Right lobe of liver (tissue), 6 donors: ENCODE measurements at regions not wholly inside any gene's neighbourhood (a gene's known extent, or its start where the extent isn't known, plus 50 kb on each side); places are given as distances from the start of the nearest gene placed in this dataset.

Source experiments
- ATAC-seq, 4 donors: fragments of 200-7000 bp; cut with Tn5 transposase; one replicate each; pipeline ENCODE4 v1.9.1; 2020; ENCODE audit warnings: mild to moderate bottlenecking in 4 of 4, moderate library complexity in 4 of 4
- DNase-seq, 3 donors: peaks; one replicate each; pipeline ENCODE4 v3.0.0-alpha.2; 2020
- H3K27ac ChIP-seq, 3 donors: fragments of 200-600 bp; one replicate each; pipeline ENCODE4 v1.8.0; 2022
- H3K27me3 ChIP-seq, 2 donors: fragments of 200-600 bp; one replicate each; pipeline ENCODE4 v1.8.0; 2022
- H3K36me3 ChIP-seq, 4 donors: fragments of 200-600 bp; sonication (generic) in 1 of 4; one replicate each; pipeline versions ENCODE4 v1.5.1 to v1.8.0; 2017 to 2022; ENCODE audit warnings: control low read depth in 1 of 4
- H3K4me1 ChIP-seq, 4 donors: fragments of 200-600 bp; sonication (generic) in 1 of 4; one replicate each; pipeline versions ENCODE4 v1.5.1 to v1.8.0; 2017 to 2022; ENCODE audit warnings: control low read depth in 1 of 4
- H3K4me3 ChIP-seq, 3 donors: fragments of 200-600 bp; one replicate each; pipeline ENCODE4 v1.8.0; 2022
- H3K9me3 ChIP-seq, 4 donors: fragments of 200-600 bp; sonication (generic) in 1 of 4; one replicate each; pipeline versions ENCODE4 v1.5.1 to v1.8.0; 2017 to 2022; ENCODE audit warnings: control low read depth in 1 of 4
- CTCF ChIP-seq, 4 donors: fragments of 200-600 bp in 3 of 4; fragments of 450-650 bp in 1 of 4; IDR thresholded peaks; one replicate each; pipeline versions ENCODE4 v1.5.1 to v1.8.0; 2016 to 2022; ENCODE audit warnings: antibody characterized with exemption in 4 of 4, mild to moderate bottlenecking in 2 of 4
- POLR2A ChIP-seq: fragments of 450-650 bp; IDR thresholded peaks from one replicate; pipeline ENCODE4 v1.6.1; 2017; ENCODE audit warnings: antibody characterized with exemption, mild to moderate bottlenecking
- WGBS: methylation state at CpG from one replicate; pipeline ENCODE4 v1.1.6; 2018; ENCODE audit warnings: low coverage, low lambda C conversion rate; ENCODE audit not compliant: insufficient coverage; ENCODE audit errors: missing lambda C conversion rate; 5-methylcytosine and 5-hydroxymethylcytosine counted together
- intact Hi-C, 2 donors: fragments of 100-400 bp; cut with DNase I; formaldehyde crosslinking; loops; one replicate each; pipeline versions ENCODE4 v1.11.2 to v1.14.1; 2022
- donor health status: DM: no; HTN: yes; CAD: no.
- donor health status: DM: no; HTN: no; CAD: no.
- donor health status: DM: no; HTN: no; CAD: no.
- donor health status: DM: no; HTN: yes; CAD: no.
- donor health status: DM: no; HTN: yes; CAD: no.

GRCh38 chr11:128045094-128045725 lies 542.1 kb downstream of the ETS1 start:
- H3K4me3 ChIP-seq: no peak overlapping the region
- ATAC-seq (no peak), DNase-seq (no peak)
- H3K9me3 ChIP-seq: no peaks in the 10 kb centered on the region
- peaks cover 0 to 5% (median 2%) of the 10 kb centered on the region in 4 donors for H3K4me1 ChIP-seq
- no peaks in the 10 kb centered on the region for H3K27me3 ChIP-seq
- TF ChIP-seq CTCF (IDR thresholded peaks at IDR 0.05) (no peak), POLR2A (no peak)
- no peaks in the 10 kb centered on the region for H3K36me3 ChIP-seq
- H3K27ac ChIP-seq: no peak overlapping the region
- WGBS: 41% methylated on average over 4 of the region's 4 CpGs
- intact Hi-C loops: no loop called here

GRCh38 chr11:128042290-128042751 lies 545.0 kb downstream of the ETS1 start:
- 10% methylated on average over 3 of the region's 3 CpGs for WGBS
- DNase-seq (no peak), ATAC-seq (peak; percentile 76 to 85 (median 78))
- Histone ChIP-seq H3K4me1 (peaks cover 0 to 5% (median 2%) of the 10 kb centered on the region in 4 donors), H3K9me3 (no peaks in the 10 kb centered on the region), H3K27ac (no peak overlapping the region), H3K4me3 (no peak overlapping the region), H3K27me3 (no peaks in the 10 kb centered on the region), H3K36me3 (no peaks in the 10 kb centered on the region)
- intact Hi-C loops: no loop called here
- TF ChIP-seq POLR2A: no peak
- TF ChIP-seq CTCF (IDR thresholded peaks at IDR 0.05): no peak

GRCh38 chr11:128040603-128041002 lies 546.8 kb downstream of the ETS1 start:
- H3K4me1 ChIP-seq: peaks cover 0 to 5% (median 2%) of the 10 kb centered on the region in 4 donors
- no peaks in the 10 kb centered on the region for H3K27me3 ChIP-seq
- no peaks in the 10 kb centered on the region for H3K9me3 ChIP-seq
- ATAC-seq: peak in 2 of 4 donors; percentile 13 to 42
- H3K27ac ChIP-seq: no peak overlapping the region
- H3K4me3 ChIP-seq: no peak overlapping the region
- WGBS: 17% methylated on average over 3 of the region's 3 CpGs
- TF ChIP-seq CTCF (IDR thresholded peaks at IDR 0.05) (no peak), POLR2A (no peak)
- DNase-seq: no peak
- intact Hi-C loops: no loop called here
- no peaks in the 10 kb centered on the region for H3K36me3 ChIP-seq

- no peak overlapping the region for H3K4me3 ChIP-seq
- no peak for DNase-seq
- no peaks in the 10 kb centered on the region for H3K27me3 ChIP-seq
- TF ChIP-seq POLR2A: no peak
- TF ChIP-seq CTCF (IDR thresholded peaks at IDR 0.05): peak in 2 of 4 donors; percentile 4
- H3K27ac ChIP-seq: no peak overlapping the region
- peak; percentile 51 to 60 (median 58) for ATAC-seq
- intact Hi-C loops: loop anchor here in 1 of 2 donors (10.0 kb wide), 1 partner anchor 115 kb away; no protein-coding TSS in a partner anchor
- WGBS: 55% methylated on average over 8 of the region's 8 CpGs
- no peaks in the 10 kb centered on the region for H3K36me3 ChIP-seq
- H3K4me1 ChIP-seq: peaks cover 0 to 5% (median 2%) of the 10 kb centered on the region in 4 donors
- H3K9me3 ChIP-seq: no peaks in the 10 kb centered on the region
Observed at GRCh38 chr11:128039140-128040021, 548.0 kb downstream of the ETS1 start.
